Prostate gland (tissue), 2 donors: ENCODE measurements at regions not wholly inside any gene's neighbourhood (a gene's known extent, or its start where the extent isn't known, plus 50 kb on each side); places are given as distances from the start of the nearest gene placed in this dataset.

Experiments
- DNase-seq: peaks from one replicate; pipeline ENCODE4 v3.0.0-alpha.2; 2019; ENCODE audit warnings: low spot score
- H3K27ac ChIP-seq, 2 donors: fragments of 200-600 bp; sonication (generic); 2 replicates each; pipeline ENCODE4 v1.5.1; 2017 to 2019
- H3K27me3 ChIP-seq: fragments of 200-600 bp; sonication (generic); replicated peaks from 2 replicates; pipeline ENCODE4 v1.5.1; 2019; ENCODE audit not compliant: insufficient read depth
- H3K36me3 ChIP-seq, 2 donors: fragments of 200-600 bp; sonication (generic); 1 replicate in 1 of 2; 2 replicates in 1 of 2; pipeline versions ENCODE4 v1.5.1 to v1.8.1; 2017 to 2019
- H3K4me1 ChIP-seq: fragments of 200-600 bp; sonication (generic); replicated peaks from 2 replicates; pipeline ENCODE4 v1.5.1; 2019
- H3K4me3 ChIP-seq, 2 donors: fragments of 200-600 bp; sonication (generic); 2 replicates each; pipeline ENCODE4 v1.5.1; 2017 to 2019
- H3K9me3 ChIP-seq: fragments of 200-600 bp; sonication (generic); 2 replicates; pipeline ENCODE4 v1.5.1; 2017
- CTCF ChIP-seq, 4 experiments: fragments of 200-600 bp in 2 of 4; fragments of 450-650 bp in 2 of 4; sonication (generic) in 2 of 4; IDR thresholded peaks; 1 replicate in 3 of 4; 2 replicates in 1 of 4; pipeline ENCODE4 v1.5.1; 2016 to 2019; ENCODE audit warnings: antibody characterized with exemption in 4 of 4, mild to moderate bottlenecking in 2 of 4, moderate library complexity in 2 of 4
- POLR2A ChIP-seq: fragments of 450-650 bp; IDR thresholded peaks from one replicate; pipeline ENCODE4 v1.6.1; 2016; ENCODE audit warnings: antibody characterized with exemption, mild to moderate bottlenecking
- POLR2AphosphoS5 ChIP-seq: sonication (generic); formaldehyde crosslinking; IDR thresholded peaks from one replicate; pipeline ENCODE4 v1.6.1; 2017; ENCODE audit warnings: antibody characterized with exemption
- WGBS: methylation state at CpG from one replicate; pipeline ENCODE4 v1.1.5; 2018; 5-methylcytosine and 5-hydroxymethylcytosine counted together
- intact Hi-C: fragments of 100-400 bp; cut with DNase I; formaldehyde crosslinking; loops from one replicate; pipeline ENCODE4 v1.14.2; 2022

GRCh38 chr6:112651239-112651638, 304.1 kb downstream of the RFPL4B start:
- intact Hi-C loops: no loop called here
- Histone ChIP-seq H3K27ac (no peak overlapping the region), H3K36me3 (no peaks in the 10 kb centered on the region), H3K27me3 (no peaks in the 10 kb centered on the region), H3K9me3 (no peaks in the 10 kb centered on the region), H3K4me3 (no peak overlapping the region), H3K4me1 (no peaks in the 10 kb centered on the region)
- no peak for TF ChIP-seq POLR2A
- TF ChIP-seq POLR2AphosphoS5: no peak
- no peak for TF ChIP-seq CTCF (IDR thresholded peaks at IDR 0.05)
- WGBS: 41% methylated on average over 4 of the region's 4 CpGs
- DNase-seq: no peak

GRCh38 chr6:112659912-112660311, 312.8 kb downstream of the RFPL4B start:
- TF ChIP-seq POLR2AphosphoS5: no peak
- TF ChIP-seq CTCF (IDR thresholded peaks at IDR 0.05): no peak
- no peak for TF ChIP-seq POLR2A
- intact Hi-C loops: no loop called here
- no peaks in the 10 kb centered on the region for H3K4me1 ChIP-seq
- DNase-seq: no peak
- no peak overlapping the region for H3K27ac ChIP-seq
- H3K9me3 ChIP-seq: no peaks in the 10 kb centered on the region
- no peak overlapping the region for H3K4me3 ChIP-seq
- H3K36me3 ChIP-seq: no peaks in the 10 kb centered on the region
- H3K27me3 ChIP-seq: no peaks in the 10 kb centered on the region

- intact Hi-C loops: no loop called here
- Histone ChIP-seq H3K9me3 (no peaks in the 10 kb centered on the region), H3K4me3 (no peak overlapping the region), H3K36me3 (no peaks in the 10 kb centered on the region), H3K27ac (no peak overlapping the region), H3K4me1 (no peaks in the 10 kb centered on the region), H3K27me3 (no peaks in the 10 kb centered on the region)
- 91% methylated on average over 2 of the region's 2 CpGs for WGBS
- TF ChIP-seq POLR2A (no peak), CTCF (IDR thresholded peaks at IDR 0.05) (no peak), POLR2AphosphoS5 (no peak)
- no peak for DNase-seq
Measured at GRCh38 chr6:112660626-112661025, 313.5 kb downstream of the RFPL4B start.

- intact Hi-C loops: no loop called here
- 84% methylated on average over 4 of the region's 4 CpGs for WGBS
- no peak for DNase-seq
- Histone ChIP-seq H3K9me3 (no peaks in the 10 kb centered on the region), H3K4me1 (no peaks in the 10 kb centered on the region), H3K27me3 (no peaks in the 10 kb centered on the region), H3K36me3 (no peaks in the 10 kb centered on the region), H3K27ac (no peak overlapping the region), H3K4me3 (no peak overlapping the region)
- no peak for TF ChIP-seq POLR2AphosphoS5
- no peak for TF ChIP-seq POLR2A
- no peak for TF ChIP-seq CTCF (IDR thresholded peaks at IDR 0.05)
Measured at GRCh38 chr6:112663698-112664097, 316.6 kb downstream of the RFPL4B start.

- no peaks in the 10 kb centered on the region for H3K36me3 ChIP-seq
- H3K27ac ChIP-seq: no peak overlapping the region
- H3K27me3 ChIP-seq: no peaks in the 10 kb centered on the region
- no peak overlapping the region for H3K4me3 ChIP-seq
- H3K9me3 ChIP-seq: no peaks in the 10 kb centered on the region
- 87% methylated on average over 2 of the region's 2 CpGs for WGBS
- intact Hi-C loops: no loop called here
- H3K4me1 ChIP-seq: no peaks in the 10 kb centered on the region
- DNase-seq: no peak
- TF ChIP-seq POLR2A (no peak), CTCF (IDR thresholded peaks at IDR 0.05) (no peak), POLR2AphosphoS5 (no peak)
Measured at GRCh38 chr6:112665114-112665513, 318.0 kb downstream of the RFPL4B start.
